GM18873 (cell line): ENCODE measurements at regions not wholly inside any gene's neighbourhood (a gene's known extent, or its start where the extent isn't known, plus 50 kb on each side); places are given as distances from the start of the nearest gene placed in this dataset.

Experiments
- ATAC-seq: cut with Tn5 transposase; IDR thresholded peaks from one replicate; pipeline ENCODE4 v1.9.1; 2021; ENCODE audit warnings: mild to moderate bottlenecking, moderate library complexity, moderate number of reproducible peaks; ENCODE audit not compliant: unreplicated experiment, low FRiP score

GRCh38 chr5:116363780-116364179, 210.8 kb downstream of the SEMA6A start:
- ATAC-seq: no peak

- no peak for ATAC-seq
Observed at GRCh38 chr5:116361979-116362577, 212.5 kb downstream of the SEMA6A start.

GRCh38 chr5:116361171-116361967, 213.3 kb downstream of the SEMA6A start:
- no peak for ATAC-seq

- ATAC-seq: no peak
Observed at GRCh38 chr5:116360008-116360853, 214.4 kb downstream of the SEMA6A start.

GRCh38 chr5:116359592-116359991, 215.0 kb downstream of the SEMA6A start:
- no peak for ATAC-seq

- peak; percentile 100 for ATAC-seq
Observed at GRCh38 chr5:116358911-116359418, 215.7 kb downstream of the SEMA6A start.

- ATAC-seq: no peak
Observed at GRCh38 chr5:116358015-116358523, 216.6 kb downstream of the SEMA6A start.

GRCh38 chr5:116355819-116356601, 218.6 kb downstream of the SEMA6A start:
- ATAC-seq: no peak

GRCh38 chr5:116354699-116355098, 219.9 kb downstream of the SEMA6A start:
- ATAC-seq: no peak

GRCh38 chr5:116347657-116348056, 227.0 kb downstream of the SEMA6A start:
- no peak for ATAC-seq

- no peak for ATAC-seq
Observed at GRCh38 chr5:116343961-116344360, 230.7 kb downstream of the SEMA6A start.
